Astrocyte of the cerebellum (primary cell): ENCODE measurements at regions not wholly inside any gene's neighbourhood (a gene's known extent, or its start where the extent isn't known, plus 50 kb on each side); places are given as distances from the start of the nearest gene placed in this dataset.

Experiments
- DNase-seq: peaks from one replicate; pipeline ENCODE4 v3.0.0-alpha.2; 2011; ENCODE audit warnings: low read depth
- H3K4me3 ChIP-seq: 2 replicates; pipeline ENCODE4 v1.5.1; 2011; ENCODE audit warnings: mild to moderate bottlenecking, low read depth, low read length, moderate library complexity
- CTCF ChIP-seq: IDR thresholded peaks from 2 replicates; pipeline ENCODE4 v1.5.1; 2012; ENCODE audit warnings: low read length, low read depth, moderate library complexity, mild to moderate bottlenecking; ENCODE audit errors: missing control alignments
- in situ Hi-C: cut with HindIII; loops from 2 replicates; pipeline ENCODE4 v1.10.0; 2017; ENCODE audit warnings: low sequenced_read_pairs

- no peak overlapping the region for H3K4me3 ChIP-seq
- TF ChIP-seq CTCF: no peak
- DNase-seq: no peak
- in situ Hi-C loops: no loop called here
These were observed 804.7 kb upstream of the SLITRK1 start for GRCh38 chr13:84686973-84687372.

GRCh38 chr13:84686458-84686857 lies 804.2 kb upstream of the SLITRK1 start:
- DNase-seq: no peak
- no peak for TF ChIP-seq CTCF
- in situ Hi-C loops: no loop called here

GRCh38 chr13:84684804-84685203 lies 802.5 kb upstream of the SLITRK1 start:
- no peak overlapping the region for H3K4me3 ChIP-seq
- no peak for TF ChIP-seq CTCF
- in situ Hi-C loops: no loop called here
- DNase-seq: no peak

More at GRCh38 chr13:84686458-84686857, 804.2 kb upstream of the SLITRK1 start:
- no peak overlapping the region for H3K4me3 ChIP-seq

- in situ Hi-C loops: no loop called here
- TF ChIP-seq CTCF: no peak
- no peak overlapping the region for H3K4me3 ChIP-seq
- no peak for DNase-seq
These were observed 801.9 kb upstream of the SLITRK1 start for GRCh38 chr13:84684048-84684662.

- in situ Hi-C loops: no loop called here
- no peak for TF ChIP-seq CTCF
- H3K4me3 ChIP-seq: no peak overlapping the region
- no peak for DNase-seq
These were observed 801.2 kb upstream of the SLITRK1 start for GRCh38 chr13:84683448-84683847.

GRCh38 chr13:84677836-84678235 lies 795.6 kb upstream of the SLITRK1 start:
- in situ Hi-C loops: no loop called here
- no peak for DNase-seq
- H3K4me3 ChIP-seq: no peak overlapping the region
- TF ChIP-seq CTCF: no peak

- in situ Hi-C loops: no loop called here
- TF ChIP-seq CTCF: no peak
- no peak for DNase-seq
- H3K4me3 ChIP-seq: no peak overlapping the region
These were observed 790.3 kb upstream of the SLITRK1 start for GRCh38 chr13:84672616-84673015.
